ENCODE measurements at regions not wholly inside any gene's neighbourhood (a gene's known extent, or its start where the extent isn't known, plus 50 kb on each side); places are given as distances from the start of the nearest gene placed in this dataset.

DNA sequence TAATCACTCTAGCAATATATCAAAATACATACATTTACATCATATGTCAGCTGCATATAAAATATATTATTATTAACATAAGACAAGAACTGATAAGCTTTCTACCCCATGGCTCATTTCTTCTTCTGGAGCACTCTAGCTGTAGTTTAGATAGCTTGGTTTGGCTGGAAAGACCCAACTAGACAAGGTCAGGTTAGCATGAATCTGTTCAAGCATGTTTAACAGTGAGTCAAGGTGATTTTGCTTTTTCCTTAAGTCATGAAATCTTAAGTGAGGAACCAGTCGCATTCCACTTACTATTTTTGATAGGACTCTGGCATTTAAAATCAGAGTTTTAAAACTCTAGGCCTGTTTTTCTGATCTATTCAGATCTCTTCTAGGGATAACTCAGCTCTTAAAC is 157.0 kb upstream of the PDGFD start:
- TF ChIP-seq, protein P1, sequence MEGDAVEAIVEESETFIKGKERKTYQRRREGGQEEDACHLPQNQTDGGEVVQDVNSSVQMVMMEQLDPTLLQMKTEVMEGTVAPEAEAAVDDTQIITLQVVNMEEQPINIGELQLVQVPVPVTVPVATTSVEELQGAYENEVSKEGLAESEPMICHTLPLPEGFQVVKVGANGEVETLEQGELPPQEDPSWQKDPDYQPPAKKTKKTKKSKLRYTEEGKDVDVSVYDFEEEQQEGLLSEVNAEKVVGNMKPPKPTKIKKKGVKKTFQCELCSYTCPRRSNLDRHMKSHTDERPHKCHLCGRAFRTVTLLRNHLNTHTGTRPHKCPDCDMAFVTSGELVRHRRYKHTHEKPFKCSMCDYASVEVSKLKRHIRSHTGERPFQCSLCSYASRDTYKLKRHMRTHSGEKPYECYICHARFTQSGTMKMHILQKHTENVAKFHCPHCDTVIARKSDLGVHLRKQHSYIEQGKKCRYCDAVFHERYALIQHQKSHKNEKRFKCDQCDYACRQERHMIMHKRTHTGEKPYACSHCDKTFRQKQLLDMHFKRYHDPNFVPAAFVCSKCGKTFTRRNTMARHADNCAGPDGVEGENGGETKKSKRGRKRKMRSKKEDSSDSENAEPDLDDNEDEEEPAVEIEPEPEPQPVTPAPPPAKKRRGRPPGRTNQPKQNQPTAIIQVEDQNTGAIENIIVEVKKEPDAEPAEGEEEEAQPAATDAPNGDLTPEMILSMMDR (IDR thresholded peaks at IDR 0.05): no peak
- no peak for TF ChIP-seq POLR2A (IDR thresholded peaks at IDR 0.05)
